HepG2 (cell line): ENCODE measurements at regions not wholly inside any gene's neighbourhood (a gene's known extent, or its start where the extent isn't known, plus 50 kb on each side); places are given as distances from the start of the nearest gene placed in this dataset.

Experiments
- CREB1 ChIP-seq, 2 experiments: fragments of 450-650 bp in 1 of 2; IDR thresholded peaks; 2 replicates each; pipeline ENCODE4 v1.6.1; 2016 to 2017; ENCODE audit warnings: control low read depth in 1 of 2, mild to moderate bottlenecking in 1 of 2, missing compliant biosample characterization in 1 of 2, missing genetic modification characterization in 1 of 2
- FOXC1 ChIP-seq: sonication (generic); formaldehyde crosslinking; IDR thresholded peaks from 2 replicates; pipeline ENCODE4 v1.8.0; 2022; ENCODE audit warnings: mild to moderate bottlenecking, missing genetic modification reagents, borderline replicate concordance
- POLR2AphosphoS5 ChIP-seq: IDR thresholded peaks from 2 replicates; pipeline ENCODE4 v1.6.1; 2012; ENCODE audit warnings: low read depth, low read length
- ZNF225 ChIP-seq: sonication (generic); formaldehyde crosslinking; IDR thresholded peaks from 2 replicates; pipeline ENCODE4 v1.4.0; 2020; ENCODE audit warnings: mild to moderate bottlenecking, missing genetic modification reagents

DNA sequence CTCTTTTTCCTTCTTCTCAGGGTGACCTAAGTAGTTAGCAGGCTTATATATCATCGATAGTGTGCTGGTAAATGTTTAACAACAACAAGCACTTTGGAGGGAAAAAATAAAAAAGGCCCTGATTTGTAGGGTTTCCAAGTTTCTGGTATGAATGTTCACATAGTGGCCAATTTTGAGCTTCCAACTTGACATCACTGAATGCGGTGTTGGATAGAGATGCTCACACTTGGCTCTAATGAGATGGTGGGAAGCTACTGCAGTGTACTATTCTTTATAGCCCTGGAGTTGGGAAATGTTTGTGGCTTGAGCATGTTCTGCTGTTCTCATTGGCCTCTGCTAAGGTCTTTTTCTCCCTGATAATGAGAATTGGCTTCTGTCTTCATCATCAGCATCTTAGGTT lies 875.3 kb downstream of the PCDH7 start:
- no peak for TF ChIP-seq CREB1 (IDR thresholded peaks at IDR 0.05)
- TF ChIP-seq CREB1 (CRISPR knock-in tag; IDR thresholded peaks at IDR 0.05): no peak
- no peak for TF ChIP-seq FOXC1 (CRISPR knock-in tag)
- TF ChIP-seq POLR2AphosphoS5: no peak
- TF ChIP-seq ZNF225 (CRISPR knock-in tag): no peak
